Muscle of leg (tissue), 3 donors: ENCODE measurements at regions not wholly inside any gene's neighbourhood (a gene's known extent, or its start where the extent isn't known, plus 50 kb on each side); places are given as distances from the start of the nearest gene placed in this dataset.

Source experiments
- DNase-seq: peaks from one replicate; pipeline ENCODE4 v3.0.0; 2013
- H3K27ac ChIP-seq: one replicate; pipeline ENCODE4 v1.5.1; 2013; ENCODE audit warnings: mild to moderate bottlenecking, low read length, control low read depth
- H3K27me3 ChIP-seq: one replicate; pipeline ENCODE4 v1.6.1; 2013; ENCODE audit warnings: low read length; ENCODE audit not compliant: control insufficient read depth, insufficient read depth
- H3K36me3 ChIP-seq: one replicate; pipeline ENCODE4 v1.6.1; 2013; ENCODE audit warnings: low read length; ENCODE audit not compliant: control insufficient read depth, insufficient read depth
- H3K4me1 ChIP-seq: one replicate; pipeline ENCODE4 v1.6.1; 2013; ENCODE audit warnings: low read length; ENCODE audit not compliant: control insufficient read depth, insufficient read depth
- H3K4me3 ChIP-seq: one replicate; pipeline ENCODE4 v1.5.1; 2013; ENCODE audit warnings: low read length, control low read depth
- H3K9me3 ChIP-seq: replicated peaks from 2 replicates; pipeline ENCODE4 v1.6.1; 2013; ENCODE audit warnings: low read depth, low read length; ENCODE audit not compliant: control insufficient read depth
- WGBS: methylation state at CpG from one replicate; pipeline ENCODE4 v1.1.5; 2013; ENCODE audit warnings: missing lambda C conversion rate; ENCODE audit not compliant: insufficient coverage; 5-methylcytosine and 5-hydroxymethylcytosine counted together

- Histone ChIP-seq H3K9me3 (no peaks in the 10 kb centered on the region), H3K4me3 (no peak overlapping the region), H3K27ac (no peak overlapping the region), H3K4me1 (no peaks in the 10 kb centered on the region), H3K27me3 (no peaks in the 10 kb centered on the region), H3K36me3 (no peaks in the 10 kb centered on the region)
- no CpG with 5 or more reads among the region's 3 CpGs for WGBS
- DNase-seq, result no peak
These were observed 986.0 kb upstream of the MAP3K7 start for GRCh38 chr6:91572878-91573277.

DNA sequence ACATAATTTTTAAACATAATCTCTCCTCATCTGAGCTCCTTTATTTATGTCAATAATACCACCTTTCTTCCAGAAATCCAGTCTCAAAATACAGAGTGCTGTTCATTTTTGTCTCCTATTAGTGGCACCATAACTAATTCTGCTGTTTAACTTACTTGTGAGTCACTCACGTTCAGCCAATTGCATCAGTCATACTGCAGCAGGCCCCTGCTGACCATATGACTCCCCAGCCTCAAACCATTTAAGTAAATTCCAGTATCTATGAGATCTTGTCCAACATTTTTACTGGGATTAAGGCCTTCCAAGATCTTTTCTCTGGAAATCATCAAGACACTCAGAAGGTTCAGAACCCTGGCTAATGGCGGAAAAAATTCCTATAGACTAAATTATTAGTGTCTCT lies 982.2 kb upstream of the MAP3K7 start:
- no peaks in the 10 kb centered on the region for H3K36me3 ChIP-seq
- DNase-seq, result peak; percentile 49
- 56% methylated on average over 1 of the region's 2 CpGs for WGBS
- H3K4me1 ChIP-seq, result no peaks in the 10 kb centered on the region
- no peak overlapping the region for H3K4me3 ChIP-seq
- H3K9me3 ChIP-seq, result no peaks in the 10 kb centered on the region
- H3K27ac ChIP-seq, result no peak overlapping the region
- no peaks in the 10 kb centered on the region for H3K27me3 ChIP-seq

DNA sequence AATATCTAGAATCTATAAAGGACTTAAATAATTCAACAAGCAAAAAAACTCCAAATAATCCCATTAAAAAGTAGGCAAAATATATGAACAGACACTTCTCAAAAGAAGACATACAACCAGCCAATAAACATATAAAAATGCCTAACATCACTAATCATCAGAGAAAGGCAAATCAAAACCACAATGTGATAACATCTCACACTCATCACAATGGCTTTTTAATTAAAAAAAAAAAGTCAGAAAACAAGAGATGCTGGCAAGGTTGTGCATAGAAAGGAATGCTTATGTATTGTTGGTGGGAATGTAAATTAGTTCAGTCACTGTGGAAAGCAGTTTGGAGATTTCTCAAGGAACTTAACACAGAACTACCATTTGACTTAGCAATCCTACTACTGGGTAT lies 979.6 kb upstream of the MAP3K7 start:
- Histone ChIP-seq H3K27me3 (no peaks in the 10 kb centered on the region), H3K4me3 (no peak overlapping the region), H3K27ac (no peak overlapping the region), H3K9me3 (peaks cover 4% of the 10 kb centered on the region), H3K36me3 (no peaks in the 10 kb centered on the region), H3K4me1 (no peaks in the 10 kb centered on the region)
- DNase-seq, result no peak

GRCh38 chr6:91565207-91565606 lies 978.3 kb upstream of the MAP3K7 start:
- Histone ChIP-seq H3K27ac (no peak overlapping the region), H3K4me3 (no peak overlapping the region), H3K27me3 (no peaks in the 10 kb centered on the region), H3K4me1 (no peaks in the 10 kb centered on the region), H3K36me3 (no peaks in the 10 kb centered on the region), H3K9me3 (peaks cover 12% of the 10 kb centered on the region)
- DNase-seq, result no peak
- no CpG with 5 or more reads among the region's 3 CpGs for WGBS

- Histone ChIP-seq H3K4me3 (no peak overlapping the region), H3K4me1 (no peaks in the 10 kb centered on the region), H3K9me3 (peaks cover 15% of the 10 kb centered on the region), H3K27ac (no peak overlapping the region), H3K36me3 (no peaks in the 10 kb centered on the region), H3K27me3 (no peaks in the 10 kb centered on the region)
- DNase-seq, result no peak
- no CpG with 5 or more reads among the region's 3 CpGs for WGBS
These were observed 976.1 kb upstream of the MAP3K7 start for GRCh38 chr6:91562955-91563354.

DNA sequence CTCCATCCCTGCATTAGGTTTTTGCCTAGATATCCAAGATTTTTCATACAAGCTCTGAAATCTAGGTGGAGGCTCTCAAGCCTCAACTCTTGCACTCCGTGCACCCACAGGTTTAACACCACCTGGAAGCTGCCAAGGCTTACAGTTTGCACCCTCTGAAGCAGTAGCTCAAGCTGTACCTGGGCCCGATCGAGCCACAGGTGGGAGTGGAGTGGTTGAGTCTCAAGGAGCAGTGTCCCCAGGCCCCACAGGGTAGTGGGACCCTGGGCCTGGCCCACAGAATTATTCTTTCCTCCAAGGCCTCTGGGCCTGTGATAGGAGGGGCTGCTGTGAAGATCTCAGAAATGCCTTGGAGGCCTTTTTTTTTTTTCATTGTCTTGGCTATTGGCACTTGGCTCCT lies 973.5 kb upstream of the MAP3K7 start:
- Histone ChIP-seq H3K27me3 (no peaks in the 10 kb centered on the region), H3K9me3 (peaks cover 15% of the 10 kb centered on the region), H3K27ac (no peak overlapping the region), H3K4me1 (no peaks in the 10 kb centered on the region), H3K4me3 (no peak overlapping the region), H3K36me3 (no peaks in the 10 kb centered on the region)
- no peak for DNase-seq
- WGBS, result 94% methylated on average over 2 of the region's 3 CpGs

DNA sequence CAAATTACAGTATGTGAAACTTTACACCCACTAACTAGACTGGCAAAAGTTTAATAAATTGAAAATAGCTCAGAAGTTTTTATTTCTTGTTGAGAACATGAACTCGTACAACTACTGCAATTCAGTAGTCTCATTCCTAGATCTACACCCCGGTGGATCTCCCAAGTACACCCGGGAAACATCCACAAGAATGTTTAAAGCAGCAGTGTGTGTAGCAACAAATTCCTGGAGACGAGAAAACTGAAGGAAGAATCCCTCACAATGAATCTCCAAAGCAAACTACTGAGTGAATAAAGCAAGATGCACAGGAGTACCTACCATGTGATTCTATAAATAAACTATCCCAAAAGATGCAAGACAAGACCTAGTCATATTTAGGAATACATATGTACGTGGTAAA lies 954.0 kb upstream of the MAP3K7 start:
- Histone ChIP-seq H3K27ac (no peak overlapping the region), H3K4me1 (no peaks in the 10 kb centered on the region), H3K4me3 (no peak overlapping the region), H3K27me3 (no peaks in the 10 kb centered on the region), H3K36me3 (no peaks in the 10 kb centered on the region), H3K9me3 (no peaks in the 10 kb centered on the region)
- no CpG with 5 or more reads among the region's 5 CpGs for WGBS
- DNase-seq, result no peak

GRCh38 chr6:91539456-91539855 lies 952.6 kb upstream of the MAP3K7 start:
- WGBS, result 100% methylated on average over 1 of the region's 3 CpGs
- Histone ChIP-seq H3K4me3 (no peak overlapping the region), H3K27ac (no peak overlapping the region), H3K36me3 (no peaks in the 10 kb centered on the region), H3K9me3 (no peaks in the 10 kb centered on the region), H3K4me1 (no peaks in the 10 kb centered on the region), H3K27me3 (no peaks in the 10 kb centered on the region)
- DNase-seq, result peak; percentile 33

- WGBS, result 100% methylated on average over 2 of the region's 4 CpGs
- H3K9me3 ChIP-seq, result no peaks in the 10 kb centered on the region
- no peaks in the 10 kb centered on the region for H3K36me3 ChIP-seq
- H3K27me3 ChIP-seq, result no peaks in the 10 kb centered on the region
- no peaks in the 10 kb centered on the region for H3K4me1 ChIP-seq
- no peak overlapping the region for H3K27ac ChIP-seq
- no peak for DNase-seq
- H3K4me3 ChIP-seq, result no peak overlapping the region
These were observed 951.8 kb upstream of the MAP3K7 start for GRCh38 chr6:91538622-91539021.

DNA sequence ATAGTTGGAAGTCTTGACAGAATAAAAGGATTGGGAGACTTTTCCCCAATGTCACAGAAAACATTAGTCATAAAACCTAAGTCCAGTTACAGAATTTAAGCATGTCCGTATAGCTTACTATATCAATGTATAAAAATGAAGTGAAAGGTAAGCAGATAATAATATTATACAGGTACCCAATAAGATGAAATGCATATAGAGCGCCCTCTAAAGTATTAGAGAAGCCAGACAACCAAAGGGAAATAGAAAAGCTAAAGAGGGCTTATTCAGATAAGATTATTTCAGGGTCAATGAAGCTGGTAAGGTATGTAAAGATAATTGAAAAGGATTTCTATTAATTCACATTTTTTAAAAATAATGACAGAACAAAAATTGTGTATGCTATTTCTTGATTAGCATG lies 947.7 kb upstream of the MAP3K7 start:
- Histone ChIP-seq H3K27me3 (no peaks in the 10 kb centered on the region), H3K4me3 (no peak overlapping the region), H3K4me1 (no peaks in the 10 kb centered on the region), H3K9me3 (no peaks in the 10 kb centered on the region), H3K27ac (no peak overlapping the region), H3K36me3 (no peaks in the 10 kb centered on the region)
- no CpG with 5 or more reads among the region's 2 CpGs for WGBS
- DNase-seq, result no peak

- Histone ChIP-seq H3K9me3 (no peaks in the 10 kb centered on the region), H3K27ac (no peak overlapping the region), H3K36me3 (no peaks in the 10 kb centered on the region), H3K4me3 (no peak overlapping the region), H3K4me1 (no peaks in the 10 kb centered on the region), H3K27me3 (no peaks in the 10 kb centered on the region)
- no CpG with 5 or more reads among the region's 3 CpGs for WGBS
- no peak for DNase-seq
These were observed 936.6 kb upstream of the MAP3K7 start for GRCh38 chr6:91523511-91523910.
